GM12874 (cell line): ENCODE measurements at regions not wholly inside any gene's neighbourhood (a gene's known extent, or its start where the extent isn't known, plus 50 kb on each side); places are given as distances from the start of the nearest gene placed in this dataset.

Experiments
- TF ChIP-seq, protein P1 (sequence below): IDR thresholded peaks from 2 replicates; pipeline ENCODE4 v1.5.1; 2011; ENCODE audit warnings: low read depth, mild to moderate bottlenecking, control low read depth, low read length, moderate library complexity; ENCODE audit not compliant: insufficient read depth

DNA sequence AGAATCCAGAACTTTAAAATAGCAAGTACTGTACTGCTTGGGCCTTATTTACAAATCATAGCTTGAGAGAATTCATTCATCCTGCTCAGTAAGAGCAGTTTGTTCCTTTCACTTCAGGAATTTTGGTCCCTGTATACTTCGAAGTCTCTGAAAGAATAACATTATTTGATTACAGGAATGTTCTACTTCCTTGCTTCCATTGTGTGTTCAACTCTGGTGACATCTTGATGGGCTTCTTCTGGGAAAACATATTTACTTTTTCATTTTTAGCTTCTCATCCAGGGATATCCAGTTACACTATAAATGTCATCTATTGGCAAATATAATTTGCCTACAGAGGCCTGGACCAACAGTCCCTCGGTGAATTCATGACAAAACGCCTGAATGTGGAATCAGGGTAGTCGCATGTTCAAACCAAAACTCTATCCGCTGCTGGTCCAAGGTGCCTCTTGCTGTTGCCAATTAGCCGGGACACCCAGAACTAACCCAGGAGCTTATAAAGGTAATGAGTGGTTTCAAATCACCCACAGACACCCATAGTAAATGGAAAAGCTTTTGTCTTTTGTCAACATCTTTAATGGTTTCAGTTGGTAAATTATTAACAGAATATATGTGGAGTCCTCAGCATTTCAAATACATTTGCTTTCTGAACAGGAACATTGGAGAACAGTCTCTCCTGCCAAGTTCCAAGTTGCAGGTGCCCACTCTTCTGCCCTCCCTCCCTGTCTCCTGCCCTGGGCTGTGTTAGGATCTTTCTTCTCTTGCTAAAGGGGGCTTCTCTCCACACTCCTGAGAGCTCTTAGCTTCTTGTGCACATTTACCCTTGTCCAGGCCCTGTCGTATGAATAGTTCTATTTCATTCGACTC is 162.5 kb upstream of the CITED2 start:
- TF ChIP-seq, protein P1, sequence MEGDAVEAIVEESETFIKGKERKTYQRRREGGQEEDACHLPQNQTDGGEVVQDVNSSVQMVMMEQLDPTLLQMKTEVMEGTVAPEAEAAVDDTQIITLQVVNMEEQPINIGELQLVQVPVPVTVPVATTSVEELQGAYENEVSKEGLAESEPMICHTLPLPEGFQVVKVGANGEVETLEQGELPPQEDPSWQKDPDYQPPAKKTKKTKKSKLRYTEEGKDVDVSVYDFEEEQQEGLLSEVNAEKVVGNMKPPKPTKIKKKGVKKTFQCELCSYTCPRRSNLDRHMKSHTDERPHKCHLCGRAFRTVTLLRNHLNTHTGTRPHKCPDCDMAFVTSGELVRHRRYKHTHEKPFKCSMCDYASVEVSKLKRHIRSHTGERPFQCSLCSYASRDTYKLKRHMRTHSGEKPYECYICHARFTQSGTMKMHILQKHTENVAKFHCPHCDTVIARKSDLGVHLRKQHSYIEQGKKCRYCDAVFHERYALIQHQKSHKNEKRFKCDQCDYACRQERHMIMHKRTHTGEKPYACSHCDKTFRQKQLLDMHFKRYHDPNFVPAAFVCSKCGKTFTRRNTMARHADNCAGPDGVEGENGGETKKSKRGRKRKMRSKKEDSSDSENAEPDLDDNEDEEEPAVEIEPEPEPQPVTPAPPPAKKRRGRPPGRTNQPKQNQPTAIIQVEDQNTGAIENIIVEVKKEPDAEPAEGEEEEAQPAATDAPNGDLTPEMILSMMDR: no peak

DNA sequence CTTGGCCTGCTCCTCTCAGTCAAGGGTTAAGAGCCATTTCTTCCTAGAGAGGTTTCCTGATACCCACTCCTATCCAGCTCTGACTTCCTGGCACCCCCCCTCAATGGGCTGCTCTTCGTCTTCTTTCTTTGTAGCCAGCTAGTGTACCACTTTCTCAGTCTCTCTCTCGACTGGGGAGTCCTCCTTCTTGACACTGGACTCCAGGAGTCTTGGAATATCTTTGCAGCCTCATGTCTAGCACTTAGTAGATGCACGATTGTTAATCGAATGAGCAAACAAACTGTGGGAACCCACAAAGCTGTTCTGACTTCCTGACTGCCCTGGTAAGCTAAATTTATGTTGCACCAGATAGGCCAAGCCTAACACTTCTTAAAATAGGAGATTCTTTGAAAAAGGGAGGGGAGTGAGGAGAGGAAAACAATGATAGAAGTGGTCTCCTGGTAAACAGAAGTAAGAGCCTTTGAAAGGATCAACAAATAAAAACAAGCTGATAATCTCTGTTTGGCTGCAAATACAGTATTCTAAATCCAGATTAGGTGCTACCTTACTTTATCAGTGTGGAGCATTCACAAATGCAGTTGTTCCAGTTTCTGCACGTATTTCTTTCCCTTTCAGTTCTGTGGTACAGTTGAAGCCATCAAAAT is 160.1 kb upstream of the CITED2 start:
- TF ChIP-seq, protein P1: no peak

DNA sequence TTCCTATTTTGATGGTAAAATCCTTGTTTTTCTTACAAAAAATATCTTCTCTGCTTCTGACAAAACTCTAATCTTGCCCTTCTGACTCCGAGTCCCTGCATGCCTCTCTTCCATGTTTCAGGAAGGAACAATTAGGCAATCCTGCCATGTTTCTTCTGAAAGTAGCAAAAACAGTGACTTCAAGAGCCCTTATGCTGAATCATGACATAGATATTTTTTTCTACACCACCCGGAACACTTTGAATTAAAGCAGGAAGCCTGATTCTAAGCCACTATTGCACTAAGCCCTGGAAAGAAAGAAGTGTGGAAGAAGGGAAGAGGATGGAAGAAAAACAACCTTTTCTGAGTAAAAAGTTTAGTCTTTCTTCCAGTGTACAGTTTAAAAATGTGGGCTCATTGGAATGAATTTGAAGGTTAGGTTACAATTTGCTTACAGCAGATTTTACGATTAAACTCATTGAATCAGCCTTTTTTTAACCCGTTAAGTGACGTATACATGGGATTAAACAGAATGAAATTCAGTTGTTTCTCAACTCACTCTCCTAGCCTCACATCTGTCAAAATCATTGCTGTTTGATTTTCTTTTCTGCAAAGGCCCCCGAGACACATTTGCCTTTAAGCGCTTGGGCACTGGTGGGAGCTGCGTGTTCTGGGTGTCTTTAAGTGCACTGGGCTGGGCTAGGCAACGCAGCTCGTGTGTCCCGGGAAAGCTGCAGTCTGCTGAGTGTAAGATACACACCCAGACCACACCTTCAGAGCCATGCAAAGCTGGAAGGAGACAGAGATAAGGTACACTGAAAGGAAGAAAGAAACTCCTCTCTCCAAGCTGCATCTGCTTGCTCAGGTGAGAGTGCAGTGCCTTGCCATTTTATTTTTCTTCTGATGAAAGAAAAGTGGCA is 159.4 kb upstream of the CITED2 start:
- TF ChIP-seq, protein P1: no peak

DNA sequence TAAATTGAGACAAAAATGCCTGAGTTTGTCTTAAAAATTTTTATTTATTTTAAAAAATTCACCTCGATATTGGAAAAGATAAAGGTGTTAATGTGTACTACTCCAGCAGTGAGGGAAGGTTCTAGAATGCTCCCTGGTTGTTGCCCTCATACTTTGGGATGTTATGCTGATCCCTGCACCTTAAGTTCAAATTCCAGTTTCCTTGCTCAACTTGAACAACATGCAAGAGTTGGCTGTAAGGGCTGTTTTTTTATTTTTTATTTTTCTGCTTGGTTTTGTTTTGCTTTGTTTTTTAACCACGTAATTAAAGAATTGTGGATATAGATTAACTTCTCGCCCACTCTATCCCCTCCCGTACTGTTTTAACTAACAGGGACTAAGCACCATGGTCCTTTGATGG is 158.7 kb upstream of the CITED2 start:
- TF ChIP-seq, protein P1: no peak

DNA sequence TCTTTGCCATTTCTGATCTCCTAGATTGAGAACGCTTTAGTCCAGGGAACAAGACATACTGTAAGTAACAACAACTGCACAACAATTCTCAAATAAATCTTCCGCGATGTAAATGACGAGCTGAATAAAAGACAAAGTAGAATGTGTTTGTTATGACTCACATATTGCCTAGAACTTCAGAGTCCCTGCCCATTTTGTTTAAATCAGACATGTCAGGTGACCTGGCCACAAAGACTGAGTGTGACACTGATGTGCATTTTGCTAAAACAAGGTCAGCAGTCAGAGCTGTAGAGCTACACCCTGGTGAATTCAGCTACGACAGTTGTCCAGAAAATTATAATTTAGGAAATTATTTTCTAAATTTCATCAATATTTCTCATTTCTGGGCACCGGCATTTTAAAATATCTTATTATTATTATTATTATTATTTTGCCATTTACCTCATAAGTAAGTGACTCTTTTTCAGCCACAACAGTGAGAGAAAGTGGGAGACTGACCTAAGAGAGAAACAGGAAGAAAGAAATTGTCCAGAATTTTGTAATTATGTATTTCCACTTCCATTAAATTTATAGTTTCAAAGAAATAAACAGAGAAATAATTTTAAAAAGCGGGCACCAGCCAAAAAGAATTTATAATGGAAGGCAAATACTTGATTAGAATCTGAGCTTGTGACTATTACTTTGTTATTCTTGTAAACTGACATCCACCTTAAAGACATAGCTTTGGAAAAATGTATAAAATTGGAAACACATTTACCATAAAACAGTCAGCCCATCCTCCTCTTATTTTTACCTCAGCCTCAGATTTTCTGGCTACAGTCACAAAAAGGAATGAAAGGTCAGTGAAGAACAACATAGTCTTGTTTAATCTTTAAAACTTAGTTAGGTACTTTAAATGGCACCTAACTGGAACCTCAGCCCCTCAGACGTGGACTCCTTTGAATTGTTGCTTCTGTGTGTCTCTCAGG is 157.0 kb upstream of the CITED2 start:
- TF ChIP-seq, protein P1: no peak

DNA sequence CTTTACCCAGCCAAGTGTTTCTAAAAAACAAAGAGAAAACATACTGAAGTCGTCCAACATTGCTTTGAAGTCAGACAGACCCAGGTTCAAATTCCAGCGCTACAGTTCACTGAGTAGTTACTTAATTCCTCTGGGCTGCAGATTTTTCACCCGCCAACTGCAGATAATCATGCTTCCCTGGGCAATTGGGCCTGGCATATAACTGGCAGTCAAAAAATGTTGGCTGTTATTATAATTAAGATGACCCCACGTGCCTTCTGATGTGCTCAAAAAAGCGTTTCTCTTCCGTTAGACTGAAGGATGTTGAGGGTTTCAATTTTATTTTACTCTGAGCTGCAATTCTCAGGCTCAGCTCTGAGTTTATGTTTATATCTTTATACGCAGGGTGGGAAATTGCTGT is 156.1 kb upstream of the CITED2 start:
- TF ChIP-seq, protein P1: no peak
